Suppressor macrophage treated with lipopolysaccharide for 1 hour (primary cell): ENCODE measurements at regions not wholly inside any gene's neighbourhood (a gene's known extent, or its start where the extent isn't known, plus 50 kb on each side); places are given as distances from the start of the nearest gene placed in this dataset.

Experiments
- DNase-seq, 3 donors: peaks; one replicate each; pipeline ENCODE4 v3.0.0-alpha.2; 2020 to 2022

DNA sequence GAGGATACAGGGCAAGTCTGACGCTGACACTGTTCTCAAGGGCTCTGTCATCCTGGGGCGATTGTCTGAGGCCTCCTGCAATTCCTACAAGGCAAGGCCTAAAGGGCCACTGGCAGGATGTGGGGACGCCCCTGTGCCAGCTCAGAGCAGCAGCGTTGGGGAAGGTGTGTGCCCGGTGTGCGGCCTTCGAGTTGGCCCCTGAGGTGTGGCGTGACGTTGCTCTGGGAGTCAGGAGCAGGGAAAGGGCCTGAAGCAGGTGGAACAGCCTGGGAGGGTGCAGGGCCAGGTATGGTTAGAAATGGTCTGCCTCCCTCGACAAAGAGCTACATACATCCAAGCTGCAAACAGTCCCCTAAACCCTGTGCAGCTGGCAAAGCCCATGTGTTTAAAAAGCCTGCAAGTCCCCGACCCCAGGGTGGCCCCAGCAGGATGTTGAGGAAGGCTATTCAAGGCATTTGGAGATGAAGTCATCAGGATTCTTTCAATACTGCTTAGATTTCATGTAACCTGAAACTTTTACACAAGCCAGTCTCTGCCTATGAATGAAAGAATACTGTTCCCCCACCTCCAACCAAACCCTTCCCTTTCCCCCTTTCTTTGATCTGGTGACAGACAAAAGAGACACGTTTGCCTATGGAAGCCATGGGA is 142.5 kb upstream of the TNS3 start:
- no peak for DNase-seq

DNA sequence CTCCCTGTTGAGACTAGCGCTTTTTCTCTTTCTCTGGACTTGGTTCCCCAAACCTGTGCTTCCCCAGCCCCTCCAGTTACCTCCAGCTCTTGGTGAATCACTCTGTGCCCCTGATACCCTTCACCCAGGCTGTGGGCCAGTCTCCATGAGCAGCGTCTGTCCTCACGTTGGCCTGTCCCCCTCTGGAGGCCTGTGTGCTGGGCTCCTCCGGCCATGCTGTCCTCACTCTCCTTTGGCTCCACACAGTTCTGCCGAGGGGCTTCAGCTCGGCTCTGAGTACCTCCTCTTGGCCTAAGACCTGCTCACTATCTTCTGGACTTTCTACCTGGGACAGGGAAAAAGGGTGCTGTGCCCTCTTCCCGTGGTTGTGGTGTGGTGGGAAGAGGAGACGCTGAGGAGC is 140.2 kb upstream of the TNS3 start:
- DNase-seq, result no peak

GRCh38 chr7:47721670-47722069 is 139.8 kb upstream of the TNS3 start:
- no peak for DNase-seq

DNA sequence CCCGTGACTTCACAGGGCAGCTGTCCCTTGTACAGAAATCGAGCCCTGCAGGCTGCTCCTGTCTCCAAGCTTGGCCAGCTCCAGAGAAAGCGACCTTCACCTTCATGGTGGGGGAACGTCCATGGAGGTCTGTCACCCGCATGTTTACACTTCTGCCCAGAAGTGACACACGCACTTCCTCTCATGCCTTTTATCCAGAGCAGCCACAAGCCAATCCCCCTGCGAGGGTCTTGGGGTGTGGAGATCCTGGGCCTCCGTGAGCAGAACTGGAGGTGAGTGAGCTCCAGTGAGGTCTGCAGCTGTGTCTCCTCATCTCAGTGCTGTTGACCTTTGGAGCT is 139.0 kb upstream of the TNS3 start:
- DNase-seq, result no peak

DNA sequence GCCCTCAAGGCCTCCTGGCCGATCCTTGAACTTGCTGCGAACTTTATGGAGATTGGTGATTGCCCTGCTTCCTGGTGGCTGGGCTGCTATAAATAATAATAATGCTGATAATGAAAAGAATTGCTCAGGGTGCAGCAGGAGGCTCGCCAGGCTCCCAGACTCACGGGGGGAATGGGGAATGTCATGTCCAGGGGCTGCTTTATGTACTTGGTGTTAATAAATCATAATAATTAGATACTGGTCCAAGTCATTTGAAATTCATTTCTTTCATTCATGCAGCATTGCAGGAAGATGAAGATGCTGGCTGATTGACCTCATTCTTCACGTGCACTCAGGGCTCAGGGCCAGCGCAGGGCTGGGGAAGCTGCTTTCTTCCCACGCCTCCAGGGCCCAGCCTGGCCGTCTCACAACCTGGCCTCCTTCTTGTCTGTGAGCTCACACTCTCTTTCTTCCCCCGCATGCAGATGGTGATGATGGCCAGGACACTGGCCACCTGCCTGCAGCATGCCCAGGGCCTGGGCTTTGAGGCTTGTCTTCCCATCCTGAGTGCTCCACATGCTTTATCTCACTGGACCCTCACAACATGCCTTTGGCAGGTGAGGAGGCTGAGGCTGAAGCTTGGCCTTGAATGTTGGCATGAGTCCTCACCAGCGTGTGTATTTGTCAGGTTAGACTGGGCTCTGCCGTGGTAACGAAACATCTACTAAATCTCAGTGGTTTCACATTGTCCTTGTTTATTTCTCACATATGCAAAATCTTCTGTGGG is 138.4 kb upstream of the TNS3 start:
- no peak for DNase-seq

- DNase-seq, result no peak
Measured at GRCh38 chr7:47719675-47720074, 137.8 kb upstream of the TNS3 start.

DNA sequence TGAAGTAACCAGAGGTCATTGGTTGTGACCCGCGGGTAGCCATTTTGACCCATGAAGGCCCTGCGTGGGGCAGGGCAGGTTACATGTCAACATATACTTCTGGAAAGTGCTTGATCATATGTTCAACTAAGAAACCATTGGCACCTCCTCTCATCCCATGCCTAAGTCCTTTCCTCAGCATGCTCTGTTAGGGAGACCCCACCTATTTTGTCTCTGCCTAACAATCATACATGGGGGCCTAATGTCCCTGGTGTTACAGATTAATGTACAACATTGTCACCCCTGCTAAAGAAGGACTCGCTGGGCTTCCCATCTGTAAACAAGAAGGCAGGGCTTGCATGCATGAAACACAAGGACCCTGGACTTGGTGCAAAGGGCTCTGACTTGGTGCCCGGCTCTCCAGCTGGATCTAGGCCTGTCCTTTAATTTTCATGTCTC is 133.7 kb upstream of the TNS3 start:
- no peak for DNase-seq

DNA sequence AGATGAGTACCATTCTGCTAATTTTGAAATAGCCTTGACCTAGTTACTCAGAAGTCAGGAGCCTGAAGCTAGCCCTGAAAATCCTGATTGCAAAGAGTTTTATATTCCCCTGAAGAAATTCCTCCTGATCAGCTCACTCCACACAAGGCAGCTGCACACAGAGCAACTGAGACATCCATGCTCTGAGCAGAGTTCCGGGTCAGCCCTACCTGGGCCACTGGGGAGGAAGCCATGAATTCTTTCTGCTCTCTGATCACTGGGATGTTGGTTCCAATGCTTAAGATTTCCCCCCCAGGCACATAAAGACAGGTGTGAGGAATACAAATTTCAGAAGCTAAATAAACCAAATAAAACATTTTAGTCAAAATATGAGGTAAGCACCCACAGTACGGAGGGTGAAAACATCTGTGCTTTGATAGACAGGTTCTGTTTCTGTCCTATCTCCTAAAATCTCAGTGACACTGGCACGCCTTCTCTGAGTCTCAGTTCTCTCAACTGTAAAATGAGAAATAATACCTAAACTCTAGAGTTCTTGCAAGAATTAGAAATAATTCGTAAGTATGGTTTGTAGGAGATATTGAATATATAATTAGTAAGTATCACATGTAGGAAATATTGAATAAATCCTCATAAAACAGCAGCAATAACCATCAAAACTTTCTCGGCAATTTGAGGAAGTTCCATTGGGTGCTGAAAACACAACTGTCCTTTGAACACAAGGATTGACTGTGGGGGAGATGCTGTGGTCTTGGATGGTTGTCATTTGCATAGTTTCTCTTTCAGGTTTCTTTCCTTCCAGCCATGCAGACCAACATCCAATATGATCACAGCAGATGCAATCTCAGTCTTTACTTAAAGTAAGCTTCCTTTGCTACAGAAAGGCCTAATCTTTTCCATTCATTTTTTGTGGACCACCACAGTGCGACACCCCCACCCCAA is 133.0 kb upstream of the TNS3 start:
- no peak for DNase-seq

- DNase-seq, result no peak
Measured at GRCh38 chr7:47713595-47713994, 131.7 kb upstream of the TNS3 start.

- no peak for DNase-seq
Measured at GRCh38 chr7:47712416-47712815, 130.5 kb upstream of the TNS3 start.

GRCh38 chr7:47711776-47712175 is 129.9 kb upstream of the TNS3 start:
- no peak for DNase-seq

GRCh38 chr7:47710201-47710935 is 128.5 kb upstream of the TNS3 start:
- DNase-seq, result no peak

GRCh38 chr7:47709451-47709850 is 127.5 kb upstream of the TNS3 start:
- DNase-seq, result no peak

DNA sequence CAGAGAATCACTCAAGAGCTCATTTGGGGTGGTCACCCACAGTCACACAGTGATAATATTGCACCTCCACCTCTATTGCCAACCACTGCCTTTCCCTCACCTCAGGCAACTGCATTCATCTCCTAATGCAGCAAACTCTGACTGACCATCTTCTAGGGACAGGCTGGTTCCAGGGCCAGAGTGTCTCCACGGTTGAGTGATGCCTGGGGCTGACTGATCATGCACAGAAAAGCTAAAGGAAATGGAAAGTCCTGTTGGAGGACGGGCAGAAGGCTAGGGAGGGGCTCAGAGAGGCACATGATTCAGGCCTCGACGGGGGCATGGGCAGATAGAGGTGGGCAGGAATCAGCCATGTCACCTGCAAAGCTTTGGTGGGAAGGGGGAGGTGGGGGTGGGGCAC is 127.1 kb upstream of the TNS3 start:
- DNase-seq, result no peak

- DNase-seq, result no peak
Measured at GRCh38 chr7:47707583-47707982, 125.7 kb upstream of the TNS3 start.

DNA sequence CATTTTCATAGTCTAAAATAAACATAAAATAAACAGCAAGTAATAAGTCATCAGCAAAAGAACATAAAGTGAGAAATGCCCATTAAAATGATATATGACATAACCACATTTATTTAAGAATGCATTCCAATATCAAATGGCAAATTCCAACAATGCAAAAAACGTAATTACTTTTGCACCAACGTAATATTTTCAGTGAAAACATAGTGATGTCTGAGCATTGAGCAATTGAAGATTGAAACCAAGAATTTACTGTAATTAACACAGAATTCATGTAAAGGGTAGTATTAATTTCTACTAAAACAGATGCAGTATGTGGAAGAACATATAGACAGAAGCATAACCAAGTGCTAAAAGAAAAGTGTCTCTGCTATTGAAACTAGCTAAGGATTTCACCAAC is 123.0 kb upstream of the TNS3 start:
- DNase-seq, result no peak

- DNase-seq, result no peak
Measured at GRCh38 chr7:47702080-47702479, 120.2 kb upstream of the TNS3 start.

GRCh38 chr7:47698386-47698785 is 116.5 kb upstream of the TNS3 start:
- no peak for DNase-seq

DNA sequence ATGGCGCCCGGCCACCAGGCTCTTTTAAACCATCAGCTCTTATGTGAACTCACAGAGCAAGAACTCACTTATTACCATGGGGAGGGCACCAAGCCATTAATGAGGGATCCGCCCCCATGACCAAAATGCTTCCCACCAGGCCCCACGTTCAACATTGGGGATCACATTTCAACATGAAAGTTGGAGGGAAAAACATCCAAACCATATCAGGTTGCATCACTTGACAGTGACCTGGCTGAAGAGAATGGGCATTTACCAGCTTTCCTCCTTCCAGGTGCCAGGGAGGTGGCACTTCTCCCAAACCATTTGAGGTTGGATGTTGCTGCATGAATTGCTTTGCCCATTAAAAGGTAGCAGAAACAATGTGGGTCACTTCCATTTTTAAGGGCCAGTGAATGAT is 115.6 kb upstream of the TNS3 start:
- DNase-seq, result no peak

DNA sequence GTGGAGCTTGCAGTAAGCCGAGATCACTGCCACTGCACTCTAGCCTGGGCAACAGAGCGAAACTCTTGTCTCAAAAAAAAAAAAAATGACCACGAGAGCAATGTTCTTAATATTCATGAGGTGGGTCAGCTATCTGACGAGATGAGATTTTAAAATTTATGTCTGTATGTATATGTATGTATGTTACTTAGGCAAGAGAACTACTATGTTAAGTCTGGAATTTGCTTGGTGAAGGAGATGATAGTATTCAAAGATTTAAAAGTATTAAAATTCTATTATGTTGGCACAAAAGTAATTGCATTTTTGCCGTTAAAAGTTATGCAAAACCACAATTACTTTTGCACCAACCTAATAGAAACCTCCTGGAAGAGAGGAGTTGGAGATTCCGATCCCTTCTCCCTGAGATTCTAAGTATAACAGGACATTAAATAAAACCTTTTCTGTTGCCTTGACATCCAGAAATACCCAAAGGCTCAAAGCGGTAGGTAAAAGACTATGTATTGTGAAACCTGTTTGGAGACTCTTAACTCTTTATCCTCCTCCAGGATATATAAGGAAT is 114.3 kb upstream of the TNS3 start:
- DNase-seq, result no peak

- peak in 1 of 3 donors; percentile 20 for DNase-seq
Measured at GRCh38 chr7:47693216-47693615, 111.3 kb upstream of the TNS3 start.

DNA sequence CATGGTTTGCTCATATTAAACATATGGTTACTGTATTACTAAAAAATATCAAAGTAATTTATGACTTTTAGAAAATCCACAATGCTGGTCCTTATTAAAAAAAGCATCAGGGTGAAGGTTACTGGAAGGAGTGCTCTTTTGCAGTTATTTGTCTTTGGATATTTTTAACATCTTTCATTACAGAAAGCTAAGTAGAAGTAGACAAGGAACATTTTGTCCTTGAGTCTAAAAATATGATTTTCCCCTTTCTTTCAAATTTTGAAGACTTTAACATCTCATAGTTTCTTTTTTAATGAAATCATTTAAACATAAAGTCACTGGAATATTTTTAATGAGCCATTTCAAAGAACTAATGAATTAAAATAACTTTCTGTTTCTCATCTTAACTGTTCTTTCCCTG is 110.1 kb upstream of the TNS3 start:
- DNase-seq, result no peak
